ENCODE measurements at regions not wholly inside any gene's neighbourhood (a gene's known extent, or its start where the extent isn't known, plus 50 kb on each side); places are given as distances from the start of the nearest gene placed in this dataset.

- TF ChIP-seq FOS (IDR thresholded peaks at IDR 0.05; ENCODE audit: borderline replicate concordance, extremely low read depth, insufficient read length) (no peak), IRF5 (IDR thresholded peaks at IDR 0.05; ENCODE audit: borderline replicate concordance) (no peak), POLR2AphosphoS5 (IDR thresholded peaks at IDR 0.05; ENCODE audit: low read length) (no peak), YBX1 (IDR thresholded peaks at IDR 0.05) (no peak), WRNIP1 (IDR thresholded peaks at IDR 0.05; ENCODE audit: borderline replicate concordance, low read depth, low read length) (no peak), BACH1 (IDR thresholded peaks at IDR 0.05; ENCODE audit: borderline replicate concordance) (no peak), E2F4 (IDR thresholded peaks at IDR 0.05; ENCODE audit: low read depth, low read length) (no peak), E4F1 (IDR thresholded peaks at IDR 0.05; ENCODE audit: borderline replicate concordance, partially characterized antibody) (no peak)
Measured at GRCh38 chr4:111789901-111790640, 355.2 kb upstream of the FAM241A start (continued).
